ENCODE measurements at regions not wholly inside any gene's neighbourhood (a gene's known extent, or its start where the extent isn't known, plus 50 kb on each side); places are given as distances from the start of the nearest gene placed in this dataset.

DNA sequence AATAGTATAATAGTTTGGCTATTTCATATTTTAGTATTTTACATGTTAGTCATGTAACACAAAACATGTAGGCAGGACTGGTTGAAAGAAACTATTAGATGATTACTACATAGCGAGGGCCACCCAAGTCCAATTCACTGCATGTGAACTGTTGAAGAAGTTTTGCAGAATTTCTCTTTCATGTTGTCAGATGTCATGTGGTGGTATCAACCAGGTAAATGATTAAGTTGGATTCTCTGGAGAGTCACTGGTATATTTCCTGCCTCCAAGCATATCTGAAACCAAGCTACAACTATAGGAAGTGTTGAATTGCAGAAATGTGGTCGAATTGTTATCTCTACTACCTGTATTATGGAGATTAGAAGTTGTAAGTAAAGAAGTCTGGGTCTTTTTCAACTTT, 137.8 kb upstream of the DPYD start:
- TF ChIP-seq, protein P1, sequence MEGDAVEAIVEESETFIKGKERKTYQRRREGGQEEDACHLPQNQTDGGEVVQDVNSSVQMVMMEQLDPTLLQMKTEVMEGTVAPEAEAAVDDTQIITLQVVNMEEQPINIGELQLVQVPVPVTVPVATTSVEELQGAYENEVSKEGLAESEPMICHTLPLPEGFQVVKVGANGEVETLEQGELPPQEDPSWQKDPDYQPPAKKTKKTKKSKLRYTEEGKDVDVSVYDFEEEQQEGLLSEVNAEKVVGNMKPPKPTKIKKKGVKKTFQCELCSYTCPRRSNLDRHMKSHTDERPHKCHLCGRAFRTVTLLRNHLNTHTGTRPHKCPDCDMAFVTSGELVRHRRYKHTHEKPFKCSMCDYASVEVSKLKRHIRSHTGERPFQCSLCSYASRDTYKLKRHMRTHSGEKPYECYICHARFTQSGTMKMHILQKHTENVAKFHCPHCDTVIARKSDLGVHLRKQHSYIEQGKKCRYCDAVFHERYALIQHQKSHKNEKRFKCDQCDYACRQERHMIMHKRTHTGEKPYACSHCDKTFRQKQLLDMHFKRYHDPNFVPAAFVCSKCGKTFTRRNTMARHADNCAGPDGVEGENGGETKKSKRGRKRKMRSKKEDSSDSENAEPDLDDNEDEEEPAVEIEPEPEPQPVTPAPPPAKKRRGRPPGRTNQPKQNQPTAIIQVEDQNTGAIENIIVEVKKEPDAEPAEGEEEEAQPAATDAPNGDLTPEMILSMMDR (IDR thresholded peaks at IDR 0.05): no peak
- TF ChIP-seq POLR2A (IDR thresholded peaks at IDR 0.05): no peak
